PFSK-1 (cell line): ENCODE measurements at regions not wholly inside any gene's neighbourhood (a gene's known extent, or its start where the extent isn't known, plus 50 kb on each side); places are given as distances from the start of the nearest gene placed in this dataset.

Experiments
- FOXP2 ChIP-seq: optimal IDR thresholded peaks from 2 replicates; pipeline ENCODE3; 2011; ENCODE audit warnings: borderline replicate concordance, control low read depth, inconsistent platforms; ENCODE audit not compliant: insufficient read depth; ENCODE audit errors: extremely low read length, extremely low read depth
- POLR2AphosphoS5 ChIP-seq: IDR thresholded peaks from 2 replicates; pipeline ENCODE4 v1.6.1; 2012; ENCODE audit warnings: low read depth, mild to moderate bottlenecking, control low read depth, low read length, moderate library complexity
- SIN3A ChIP-seq: IDR thresholded peaks from 2 replicates; pipeline ENCODE4 v1.6.1; 2012; ENCODE audit warnings: mild to moderate bottlenecking, low read length, moderate library complexity, borderline replicate concordance; ENCODE audit not compliant: insufficient read depth
- TAF1 ChIP-seq: IDR thresholded peaks from 2 replicates; pipeline ENCODE4 v1.6.1; 2012; ENCODE audit warnings: low read length, control low read depth, borderline replicate concordance; ENCODE audit not compliant: insufficient read depth
- TF ChIP-seq, protein P1 (sequence below), 2 experiments: IDR thresholded peaks; 2 replicates each; pipeline versions ENCODE4 v1.6.1 to v1.8.0; 2011 to 2012; ENCODE audit warnings: low read depth in 2 of 2, low read length in 2 of 2, control low read depth in 1 of 2, inconsistent platforms in 1 of 2, mild to moderate bottlenecking in 1 of 2, moderate library complexity in 1 of 2; ENCODE audit not compliant: insufficient read depth in 1 of 2

DNA sequence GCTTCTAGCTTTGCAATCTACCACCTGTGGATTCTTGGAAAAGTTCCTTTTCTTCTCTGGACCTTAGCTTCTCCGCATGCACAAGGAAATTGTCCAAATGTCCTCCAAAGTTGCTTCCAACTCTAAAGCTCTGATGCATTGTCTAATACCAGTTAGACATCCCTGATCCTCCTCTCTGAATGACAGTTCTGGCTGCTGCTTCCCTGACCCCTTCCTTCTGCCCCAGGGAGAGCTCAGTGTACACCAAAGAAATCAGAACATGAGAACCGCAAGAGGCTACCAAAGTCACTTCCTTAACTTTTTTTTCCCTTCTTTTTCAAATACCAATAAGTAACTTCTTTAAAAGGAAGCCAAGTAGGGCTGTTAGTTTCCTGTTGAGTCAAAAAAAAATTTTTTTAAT is 79.7 kb upstream of the CES5A start:
- TF ChIP-seq POLR2AphosphoS5 (no peak), TAF1 (no peak)
- TF ChIP-seq, protein P1, sequence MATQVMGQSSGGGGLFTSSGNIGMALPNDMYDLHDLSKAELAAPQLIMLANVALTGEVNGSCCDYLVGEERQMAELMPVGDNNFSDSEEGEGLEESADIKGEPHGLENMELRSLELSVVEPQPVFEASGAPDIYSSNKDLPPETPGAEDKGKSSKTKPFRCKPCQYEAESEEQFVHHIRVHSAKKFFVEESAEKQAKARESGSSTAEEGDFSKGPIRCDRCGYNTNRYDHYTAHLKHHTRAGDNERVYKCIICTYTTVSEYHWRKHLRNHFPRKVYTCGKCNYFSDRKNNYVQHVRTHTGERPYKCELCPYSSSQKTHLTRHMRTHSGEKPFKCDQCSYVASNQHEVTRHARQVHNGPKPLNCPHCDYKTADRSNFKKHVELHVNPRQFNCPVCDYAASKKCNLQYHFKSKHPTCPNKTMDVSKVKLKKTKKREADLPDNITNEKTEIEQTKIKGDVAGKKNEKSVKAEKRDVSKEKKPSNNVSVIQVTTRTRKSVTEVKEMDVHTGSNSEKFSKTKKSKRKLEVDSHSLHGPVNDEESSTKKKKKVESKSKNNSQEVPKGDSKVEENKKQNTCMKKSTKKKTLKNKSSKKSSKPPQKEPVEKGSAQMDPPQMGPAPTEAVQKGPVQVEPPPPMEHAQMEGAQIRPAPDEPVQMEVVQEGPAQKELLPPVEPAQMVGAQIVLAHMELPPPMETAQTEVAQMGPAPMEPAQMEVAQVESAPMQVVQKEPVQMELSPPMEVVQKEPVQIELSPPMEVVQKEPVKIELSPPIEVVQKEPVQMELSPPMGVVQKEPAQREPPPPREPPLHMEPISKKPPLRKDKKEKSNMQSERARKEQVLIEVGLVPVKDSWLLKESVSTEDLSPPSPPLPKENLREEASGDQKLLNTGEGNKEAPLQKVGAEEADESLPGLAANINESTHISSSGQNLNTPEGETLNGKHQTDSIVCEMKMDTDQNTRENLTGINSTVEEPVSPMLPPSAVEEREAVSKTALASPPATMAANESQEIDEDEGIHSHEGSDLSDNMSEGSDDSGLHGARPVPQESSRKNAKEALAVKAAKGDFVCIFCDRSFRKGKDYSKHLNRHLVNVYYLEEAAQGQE (IDR thresholded peaks at IDR 0.05; ENCODE audit: insufficient read depth in 1 of 2, low read depth in 2 of 2, low read length in 2 of 2): no peak

- no peak for TF ChIP-seq SIN3A
- TF ChIP-seq FOXP2: no peak
- TF ChIP-seq, protein P1 (IDR thresholded peaks at IDR 0.05; ENCODE audit: insufficient read depth in 1 of 2, low read depth in 2 of 2, low read length in 2 of 2): no peak
- TF ChIP-seq POLR2AphosphoS5: no peak
- TF ChIP-seq TAF1: no peak
These were observed 74.3 kb upstream of the CES5A start for GRCh38 chr16:55949518-55949917.

DNA sequence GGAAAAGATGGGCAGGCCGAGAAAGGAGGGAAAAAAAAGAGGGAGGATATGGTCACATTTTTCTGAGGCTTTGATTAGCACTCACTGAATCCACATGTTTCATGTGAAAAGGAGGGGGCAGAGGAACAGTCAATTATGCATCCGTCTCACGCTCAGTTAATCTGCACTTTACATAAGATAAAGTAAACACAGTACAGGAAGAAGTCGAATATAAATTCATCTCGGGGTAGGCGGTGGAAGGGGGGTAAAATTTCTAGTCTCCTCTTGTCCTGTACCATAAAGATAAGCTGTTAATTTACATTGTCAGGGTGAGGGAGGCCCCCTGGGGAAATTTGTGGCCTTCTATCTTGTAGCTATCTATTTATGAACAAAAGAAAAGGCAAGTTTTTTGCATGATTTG is 73.1 kb upstream of the CES5A start:
- TF ChIP-seq POLR2AphosphoS5 (no peak), SIN3A (no peak), FOXP2 (no peak), TAF1 (no peak)
- TF ChIP-seq, protein P1 (IDR thresholded peaks at IDR 0.05; ENCODE audit: insufficient read depth in 1 of 2, low read depth in 2 of 2, low read length in 2 of 2): no peak

GRCh38 chr16:55947366-55947765 is 72.2 kb upstream of the CES5A start:
- TF ChIP-seq POLR2AphosphoS5: no peak
- TF ChIP-seq TAF1: no peak
- TF ChIP-seq, protein P1 (IDR thresholded peaks at IDR 0.05; ENCODE audit: insufficient read depth in 1 of 2, low read depth in 2 of 2, low read length in 2 of 2): no peak
- TF ChIP-seq SIN3A: no peak
- no peak for TF ChIP-seq FOXP2

GRCh38 chr16:55944377-55944802 is 69.2 kb upstream of the CES5A start:
- TF ChIP-seq POLR2AphosphoS5 (no peak), FOXP2 (no peak), TAF1 (no peak), SIN3A (no peak)
- TF ChIP-seq, protein P1 (IDR thresholded peaks at IDR 0.05; ENCODE audit: insufficient read depth in 1 of 2, low read depth in 2 of 2, low read length in 2 of 2): no peak
